ENCODE measurements at regions not wholly inside any gene's neighbourhood (a gene's known extent, or its start where the extent isn't known, plus 50 kb on each side); places are given as distances from the start of the nearest gene placed in this dataset.

DNA sequence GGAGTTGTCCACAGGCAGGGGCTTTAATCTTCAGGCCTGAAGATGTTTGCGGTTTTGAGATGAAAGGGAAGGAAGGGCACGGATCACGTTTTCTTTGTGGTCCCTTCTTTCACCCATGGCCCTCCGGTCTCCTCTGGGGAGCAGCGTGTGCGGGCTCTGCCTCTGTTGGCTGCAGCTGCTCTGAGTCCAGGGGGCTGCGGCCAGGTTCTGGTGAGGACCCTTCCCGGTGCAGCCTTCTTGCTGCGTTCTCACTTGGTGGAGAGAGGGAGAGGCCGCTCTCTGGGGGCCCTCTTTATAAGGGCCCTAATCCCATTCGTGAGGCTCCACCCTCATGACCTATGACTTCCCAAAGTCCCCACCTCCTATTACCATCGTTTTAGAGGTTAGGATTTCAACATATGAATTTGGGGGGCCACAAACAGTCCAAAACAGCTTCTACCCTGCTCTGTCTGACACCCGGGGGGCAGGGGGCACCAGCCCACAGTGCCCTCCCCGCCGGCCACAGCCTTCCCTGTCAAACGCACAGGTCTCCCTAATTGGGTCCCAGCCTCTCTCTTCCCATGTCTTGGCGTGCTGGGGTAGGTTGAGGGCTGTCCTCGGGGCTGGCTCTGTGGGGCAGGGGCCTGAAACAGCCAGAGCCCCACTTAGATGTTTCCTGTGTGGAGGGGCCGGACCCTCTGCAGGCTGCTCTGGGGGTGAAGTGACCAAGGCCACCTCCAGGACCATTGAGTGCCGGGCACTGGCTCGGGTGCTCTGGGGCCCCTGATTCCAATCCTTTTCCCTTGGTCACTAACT is 100.1 kb upstream of the C1orf174 start:
- no peak for TF ChIP-seq CTCF (IDR thresholded peaks at IDR 0.05; ENCODE audit: borderline replicate concordance, insufficient read depth, low read depth, low read length)
- no peak overlapping the region for H3K4me3 ChIP-seq (ENCODE audit: low read depth, low read length)

GRCh38 chr1:4000811-4001251 is 100.8 kb upstream of the C1orf174 start:
- H3K4me3 ChIP-seq (ENCODE audit: low read depth, low read length): no peak overlapping the region
- TF ChIP-seq CTCF (IDR thresholded peaks at IDR 0.05; ENCODE audit: borderline replicate concordance, insufficient read depth, low read depth, low read length): no peak

GRCh38 chr1:4001461-4001860 is 101.4 kb upstream of the C1orf174 start:
- H3K4me3 ChIP-seq (ENCODE audit: low read depth, low read length): no peak overlapping the region
- TF ChIP-seq CTCF (IDR thresholded peaks at IDR 0.05; ENCODE audit: borderline replicate concordance, insufficient read depth, low read depth, low read length): no peak

- no peak overlapping the region for H3K4me3 ChIP-seq (ENCODE audit: low read depth, low read length)
- TF ChIP-seq CTCF (IDR thresholded peaks at IDR 0.05; ENCODE audit: borderline replicate concordance, insufficient read depth, low read depth, low read length): no peak
Measured at GRCh38 chr1:4002061-4002521, 102.0 kb upstream of the C1orf174 start.

DNA sequence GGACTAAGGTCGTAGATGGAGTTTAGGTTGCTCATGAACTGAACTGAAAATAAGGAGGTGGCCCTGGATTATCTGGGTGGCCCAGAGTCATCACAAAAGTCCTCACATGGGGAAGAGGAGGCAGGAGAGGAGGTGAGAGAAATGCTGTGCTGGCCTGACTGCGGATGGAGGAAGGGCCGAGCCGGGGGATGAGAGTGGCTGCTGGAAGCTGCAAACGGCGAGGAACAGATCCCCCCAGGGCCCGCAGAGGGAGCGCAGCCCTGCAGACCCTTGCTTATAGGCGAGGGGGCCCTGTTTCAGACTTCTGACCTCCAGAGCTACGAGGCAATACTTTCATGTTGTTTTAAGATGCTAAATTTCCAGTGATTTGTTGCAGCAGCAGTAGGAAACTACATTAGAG is 102.7 kb upstream of the C1orf174 start:
- H3K4me3 ChIP-seq (ENCODE audit: low read depth, low read length): no peak overlapping the region
- no peak for TF ChIP-seq CTCF (IDR thresholded peaks at IDR 0.05; ENCODE audit: borderline replicate concordance, insufficient read depth, low read depth, low read length)

- TF ChIP-seq CTCF (IDR thresholded peaks at IDR 0.05; ENCODE audit: borderline replicate concordance, insufficient read depth, low read depth, low read length): no peak
- H3K4me3 ChIP-seq (ENCODE audit: low read depth, low read length): no peak overlapping the region
Measured at GRCh38 chr1:4003846-4004505, 103.9 kb upstream of the C1orf174 start.
